HT1080 (cell line): ENCODE measurements at regions not wholly inside any gene's neighbourhood (a gene's known extent, or its start where the extent isn't known, plus 50 kb on each side); places are given as distances from the start of the nearest gene placed in this dataset.

Experiments
- DNase-seq: peaks from one replicate; pipeline ENCODE4 v3.0.0-alpha.2; 2015; ENCODE audit warnings: low read depth

DNA sequence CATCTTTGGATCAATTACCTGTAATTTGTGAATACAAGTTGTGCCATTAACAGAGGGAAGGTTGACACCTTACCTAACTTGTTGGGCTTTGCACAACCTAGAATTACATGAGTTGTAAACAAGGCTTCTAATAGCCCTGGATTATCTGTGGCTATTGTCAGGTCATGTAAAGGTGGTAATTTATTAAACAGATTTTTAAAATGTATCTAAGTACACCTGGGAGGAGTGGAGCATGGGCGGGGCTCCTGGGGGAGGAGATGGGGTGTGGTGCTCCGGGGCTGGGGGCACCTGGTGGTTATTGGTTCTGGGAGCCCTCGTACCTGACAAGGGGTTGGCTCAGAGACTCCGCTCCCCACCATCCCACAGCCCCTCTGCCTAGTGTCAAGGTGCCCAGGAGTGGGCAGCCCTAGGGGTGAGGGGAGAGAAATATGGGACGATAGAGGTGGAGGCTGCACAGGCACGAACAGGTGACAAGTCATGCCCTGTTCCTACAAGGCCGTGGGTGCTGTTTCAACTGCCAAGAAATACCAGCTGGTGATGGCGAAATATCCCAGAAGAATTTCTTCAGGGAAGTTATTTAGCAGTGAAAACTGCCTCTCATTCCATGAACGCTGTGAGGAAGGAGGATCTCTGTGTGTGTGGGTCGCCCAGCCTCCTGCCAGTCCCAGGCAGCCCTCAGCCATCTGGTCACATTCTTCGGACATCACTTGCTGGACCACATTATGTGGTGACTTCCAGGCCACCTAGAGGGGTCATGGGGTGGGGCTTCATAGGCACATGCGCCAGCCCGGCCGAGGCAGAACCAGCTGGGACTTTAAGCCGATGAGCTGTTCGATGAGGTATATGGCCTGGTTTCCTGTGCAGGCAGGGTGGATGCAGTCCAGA lies 55.5 kb upstream of the IRX3 start:
- no peak for DNase-seq

GRCh38 chr16:54340531-54340930 lies 53.9 kb upstream of the IRX3 start:
- DNase-seq: no peak

DNA sequence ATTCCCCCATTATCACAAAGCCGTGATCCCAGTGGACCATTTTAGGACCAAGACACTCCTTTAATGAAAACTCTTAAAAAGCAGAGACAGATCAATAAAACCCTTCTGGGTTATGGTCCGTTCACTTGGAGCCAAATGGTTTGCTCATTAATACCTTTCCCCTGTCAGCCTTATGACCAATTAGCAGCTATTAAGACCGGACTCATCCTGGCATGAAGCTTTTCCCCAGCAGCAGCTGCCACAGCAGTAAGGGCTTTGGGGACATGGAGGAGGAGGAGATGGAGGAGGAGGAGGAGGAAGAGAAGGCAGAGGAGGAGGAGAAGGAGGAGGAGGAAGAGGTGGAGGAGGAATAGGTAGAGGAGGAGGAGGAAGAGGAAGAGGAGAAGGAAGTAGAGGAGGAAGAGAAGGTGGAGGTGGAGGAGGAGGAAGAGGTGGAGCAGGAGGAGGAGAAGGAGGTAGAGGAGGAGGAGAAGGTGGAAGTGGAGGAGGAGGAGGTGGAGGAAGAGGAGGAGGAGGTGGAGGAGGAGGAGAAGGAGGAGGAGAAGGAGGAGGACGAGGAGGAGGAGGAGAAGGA lies 50.1 kb upstream of the IRX3 start:
- DNase-seq: no peak
